Sigmoid colon (tissue), 6 donors: ENCODE measurements at regions not wholly inside any gene's neighbourhood (a gene's known extent, or its start where the extent isn't known, plus 50 kb on each side); places are given as distances from the start of the nearest gene placed in this dataset.

Experiments used
- DNase-seq: peaks from one replicate; pipeline ENCODE4 v3.0.0-alpha.2; 2019
- H3K27ac ChIP-seq, 4 donors: fragments of 200-600 bp; sonication (generic); one replicate each; pipeline ENCODE4 v1.5.1; 2016 to 2019; ENCODE audit warnings: mild to moderate bottlenecking in 1 of 4
- H3K27me3 ChIP-seq, 3 donors: fragments of 200-600 bp; sonication (generic); one replicate each; pipeline ENCODE4 v1.5.1; 2019; ENCODE audit warnings: mild to moderate bottlenecking in 1 of 3
- H3K36me3 ChIP-seq, 4 donors: fragments of 200-600 bp; sonication (generic); one replicate each; pipeline ENCODE4 v1.5.1; 2016 to 2019
- H3K4me1 ChIP-seq, 4 donors: fragments of 200-600 bp; sonication (generic); one replicate each; pipeline ENCODE4 v1.5.1; 2017 to 2019
- H3K4me3 ChIP-seq, 4 donors: fragments of 200-600 bp; sonication (generic); one replicate each; pipeline ENCODE4 v1.5.1; 2017 to 2019; ENCODE audit warnings: mild to moderate bottlenecking in 2 of 4, moderate library complexity in 1 of 4
- H3K9me3 ChIP-seq, 4 donors: fragments of 200-600 bp in 3 of 4; sonication (generic) in 3 of 4; one replicate each; pipeline versions ENCODE4 v1.5.1 to v1.6.1; 2013 to 2019
- EP300 ChIP-seq, 4 donors: sonication (generic); formaldehyde crosslinking; IDR thresholded peaks; one replicate each; pipeline ENCODE4 v1.6.1; 2017; ENCODE audit warnings: antibody characterized with exemption in 4 of 4
- POLR2A ChIP-seq, 2 donors: fragments of 450-650 bp; IDR thresholded peaks; one replicate each; pipeline ENCODE4 v1.6.1; 2016; ENCODE audit warnings: antibody characterized with exemption in 2 of 2, mild to moderate bottlenecking in 2 of 2, moderate library complexity in 2 of 2
- POLR2AphosphoS5 ChIP-seq, 4 donors: sonication (generic); formaldehyde crosslinking; IDR thresholded peaks; one replicate each; pipeline ENCODE4 v1.6.1; 2017; ENCODE audit warnings: antibody characterized with exemption in 4 of 4
- WGBS, 2 donors: extraction: QIAGEN DNeasy Blood & Tissue Kit; methylation state at CpG; one replicate each; pipeline ENCODE4 v1.1.7; 2013; 5-methylcytosine and 5-hydroxymethylcytosine counted together
- intact Hi-C: fragments of 100-400 bp; cut with DNase I; formaldehyde crosslinking; loops from one replicate; pipeline ENCODE4 v1.15.1; 2023
- TF ChIP-seq, protein P1 (sequence below), 4 experiments: fragments of 450-650 bp in 3 of 4; fragments of 200-600 bp in 1 of 4; IDR thresholded peaks; one replicate each; pipeline ENCODE4 v1.5.1; 2016 to 2019; ENCODE audit warnings: antibody characterized with exemption in 4 of 4, mild to moderate bottlenecking in 3 of 4, moderate library complexity in 2 of 4
- donor health status: healthy with polysubstance abuse.
- donor health status: healthy.

GRCh38 chr14:36442824-36443241 is 77.2 kb downstream of the NKX2-1 start:
- Histone ChIP-seq H3K27ac (no peak overlapping the region), H3K9me3 (no peaks in the 10 kb centered on the region), H3K36me3 (no peaks in the 10 kb centered on the region), H3K27me3 (peaks cover 0 to 15% (median 0%) of the 10 kb centered on the region in 3 donors), H3K4me1 (no peaks in the 10 kb centered on the region), H3K4me3 (no peak overlapping the region)
- intact Hi-C loops: no loop called here
- WGBS, 2 donors: 71 to 80% methylated on average over 4 of the region's 4 CpGs
- no peak for DNase-seq
- TF ChIP-seq, protein P1, sequence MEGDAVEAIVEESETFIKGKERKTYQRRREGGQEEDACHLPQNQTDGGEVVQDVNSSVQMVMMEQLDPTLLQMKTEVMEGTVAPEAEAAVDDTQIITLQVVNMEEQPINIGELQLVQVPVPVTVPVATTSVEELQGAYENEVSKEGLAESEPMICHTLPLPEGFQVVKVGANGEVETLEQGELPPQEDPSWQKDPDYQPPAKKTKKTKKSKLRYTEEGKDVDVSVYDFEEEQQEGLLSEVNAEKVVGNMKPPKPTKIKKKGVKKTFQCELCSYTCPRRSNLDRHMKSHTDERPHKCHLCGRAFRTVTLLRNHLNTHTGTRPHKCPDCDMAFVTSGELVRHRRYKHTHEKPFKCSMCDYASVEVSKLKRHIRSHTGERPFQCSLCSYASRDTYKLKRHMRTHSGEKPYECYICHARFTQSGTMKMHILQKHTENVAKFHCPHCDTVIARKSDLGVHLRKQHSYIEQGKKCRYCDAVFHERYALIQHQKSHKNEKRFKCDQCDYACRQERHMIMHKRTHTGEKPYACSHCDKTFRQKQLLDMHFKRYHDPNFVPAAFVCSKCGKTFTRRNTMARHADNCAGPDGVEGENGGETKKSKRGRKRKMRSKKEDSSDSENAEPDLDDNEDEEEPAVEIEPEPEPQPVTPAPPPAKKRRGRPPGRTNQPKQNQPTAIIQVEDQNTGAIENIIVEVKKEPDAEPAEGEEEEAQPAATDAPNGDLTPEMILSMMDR (IDR thresholded peaks at IDR 0.05): no peak
- TF ChIP-seq POLR2AphosphoS5 (IDR thresholded peaks at IDR 0.05) (no peak), POLR2A (IDR thresholded peaks at IDR 0.05) (no peak), EP300 (IDR thresholded peaks at IDR 0.05) (no peak)

- intact Hi-C loops: no loop called here
- Histone ChIP-seq H3K4me1 (no peaks in the 10 kb centered on the region), H3K27ac (no peak overlapping the region), H3K4me3 (no peak overlapping the region), H3K36me3 (no peaks in the 10 kb centered on the region), H3K27me3 (peaks cover 0 to 19% (median 0%) of the 10 kb centered on the region in 3 donors), H3K9me3 (no peaks in the 10 kb centered on the region)
- no peak for DNase-seq
- TF ChIP-seq EP300 (IDR thresholded peaks at IDR 0.05): no peak
- TF ChIP-seq POLR2AphosphoS5 (IDR thresholded peaks at IDR 0.05): no peak
- TF ChIP-seq, protein P1 (IDR thresholded peaks at IDR 0.05): no peak
- no peak for TF ChIP-seq POLR2A (IDR thresholded peaks at IDR 0.05)
These were observed 78.7 kb downstream of the NKX2-1 start for GRCh38 chr14:36441283-36441682.

DNA sequence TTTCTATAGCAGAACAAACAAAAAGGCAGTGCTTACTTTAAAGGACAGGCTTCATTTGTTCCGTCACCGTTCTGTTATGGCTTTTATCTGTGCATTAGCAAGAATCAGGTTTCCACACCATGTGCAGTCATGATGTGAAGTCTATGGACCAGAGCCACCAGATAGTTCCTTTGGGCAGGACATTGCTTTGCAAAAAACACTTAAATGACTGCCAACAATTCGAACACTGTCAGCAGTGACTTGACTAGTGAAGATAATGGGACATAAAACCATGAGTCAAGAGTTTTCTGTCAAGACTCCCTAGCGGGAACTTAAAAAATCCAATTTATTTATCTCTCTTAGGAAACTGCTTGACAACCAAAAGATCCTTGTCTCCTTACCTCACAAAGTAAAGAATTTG is 80.3 kb downstream of the NKX2-1 start:
- Histone ChIP-seq H3K4me3 (no peak overlapping the region), H3K27me3 (peaks cover 0 to 19% (median 0%) of the 10 kb centered on the region in 3 donors), H3K9me3 (no peaks in the 10 kb centered on the region), H3K36me3 (no peaks in the 10 kb centered on the region), H3K27ac (no peak overlapping the region), H3K4me1 (no peaks in the 10 kb centered on the region)
- intact Hi-C loops: no loop called here
- no peak for DNase-seq
- TF ChIP-seq, protein P1 (IDR thresholded peaks at IDR 0.05): no peak
- TF ChIP-seq EP300 (IDR thresholded peaks at IDR 0.05) (no peak), POLR2AphosphoS5 (IDR thresholded peaks at IDR 0.05) (no peak), POLR2A (IDR thresholded peaks at IDR 0.05) (no peak)
- 77 to 84% methylated on average over 4 of the region's 4 CpGs for WGBS, 2 donors

GRCh38 chr14:36438883-36439282 is 81.1 kb downstream of the NKX2-1 start:
- H3K9me3 ChIP-seq: no peaks in the 10 kb centered on the region
- no peak for TF ChIP-seq POLR2AphosphoS5 (IDR thresholded peaks at IDR 0.05)
- TF ChIP-seq POLR2A (IDR thresholded peaks at IDR 0.05): no peak
- TF ChIP-seq, protein P1 (IDR thresholded peaks at IDR 0.05): no peak
- TF ChIP-seq EP300 (IDR thresholded peaks at IDR 0.05): no peak
- no peak for DNase-seq
- 70 to 77% methylated on average over 4 of the region's 4 CpGs for WGBS, 2 donors
- no peaks in the 10 kb centered on the region for H3K36me3 ChIP-seq
- peaks cover 0 to 19% (median 0%) of the 10 kb centered on the region in 3 donors for H3K27me3 ChIP-seq
- intact Hi-C loops: no loop called here
- no peaks in the 10 kb centered on the region for H3K4me1 ChIP-seq
- no peak overlapping the region for H3K27ac ChIP-seq
- H3K4me3 ChIP-seq: no peak overlapping the region

DNA sequence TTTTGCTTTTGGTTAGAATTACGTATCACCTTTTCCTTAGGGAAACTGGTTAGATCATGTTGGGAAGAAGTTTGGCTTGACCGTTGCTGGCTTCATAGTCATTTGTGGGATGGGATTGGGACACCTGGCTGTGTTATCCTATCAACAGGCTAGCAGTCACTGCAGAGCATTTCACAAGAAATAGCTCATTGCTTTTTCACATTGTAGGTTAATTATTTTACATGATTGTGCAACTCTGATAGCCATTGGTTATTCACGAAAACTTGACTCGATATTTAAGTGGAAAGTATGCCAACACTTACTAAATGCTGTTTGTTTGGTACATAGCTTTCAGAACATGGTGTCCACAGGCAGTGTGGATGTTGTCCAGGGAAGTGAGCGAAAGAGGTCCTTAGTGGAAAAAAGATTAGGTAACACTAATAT is 89.4 kb downstream of the NKX2-1 start:
- Histone ChIP-seq H3K4me3 (no peak overlapping the region), H3K4me1 (no peaks in the 10 kb centered on the region), H3K27ac (no peak overlapping the region), H3K36me3 (no peaks in the 10 kb centered on the region), H3K9me3 (no peaks in the 10 kb centered on the region), H3K27me3 (no peaks in the 10 kb centered on the region)
- WGBS, 2 donors: 69 to 75% methylated on average over 5 of the region's 5 CpGs
- no peak for DNase-seq
- intact Hi-C loops: no loop called here
- no peak for TF ChIP-seq POLR2A (IDR thresholded peaks at IDR 0.05)
- no peak for TF ChIP-seq EP300 (IDR thresholded peaks at IDR 0.05)
- TF ChIP-seq POLR2AphosphoS5 (IDR thresholded peaks at IDR 0.05): no peak
- TF ChIP-seq, protein P1 (IDR thresholded peaks at IDR 0.05): no peak
